GM23338 (cell line): ENCODE measurements at regions not wholly inside any gene's neighbourhood (a gene's known extent, or its start where the extent isn't known, plus 50 kb on each side); places are given as distances from the start of the nearest gene placed in this dataset.
A peak's percentile ranks its signal among the peaks of the same experiment; 100 is the strongest.

Experiments used
- ATAC-seq: fragments of 200-7000 bp; cut with Tn5 transposase; 3 replicates; pipeline ENCODE4 v1.9.1; 2020
- DNase-seq: peaks from one replicate; pipeline ENCODE4 v3.0.0-alpha.2; 2015; ENCODE audit warnings: low spot score
- H2AFZ ChIP-seq: fragments of 200-600 bp; sonication (generic); 2 replicates; pipeline ENCODE4 v1.8.0; 2016; ENCODE audit warnings: antibody characterized with exemption, mild to moderate bottlenecking, moderate library complexity
- H3F3A ChIP-seq: fragments of 200-600 bp; sonication (generic); replicated peaks from 2 replicates; pipeline ENCODE4 v1.8.0; 2017; ENCODE audit warnings: antibody characterized with exemption, mixed run types, low read depth
- H3K27ac ChIP-seq: fragments of 200-600 bp; sonication (generic); 2 replicates; pipeline ENCODE4 v1.6.1; 2016; ENCODE audit warnings: low read depth
- H3K27me3 ChIP-seq: fragments of 200-600 bp; sonication (generic); 2 replicates; pipeline ENCODE4 v1.8.0; 2016; ENCODE audit warnings: mild to moderate bottlenecking, mixed run types, moderate library complexity; ENCODE audit not compliant: insufficient read depth
- H3K36me3 ChIP-seq: fragments of 200-600 bp; sonication (generic); 2 replicates; pipeline ENCODE4 v1.8.0; 2016; ENCODE audit warnings: mild to moderate bottlenecking; ENCODE audit not compliant: insufficient read depth
- H3K4me1 ChIP-seq: fragments of 200-600 bp; sonication (generic); 2 replicates; pipeline ENCODE4 v1.8.0; 2016; ENCODE audit warnings: mild to moderate bottlenecking, moderate library complexity; ENCODE audit not compliant: insufficient read depth
- H3K4me2 ChIP-seq: fragments of 200-600 bp; sonication (generic); 2 replicates; pipeline ENCODE4 v1.7.1; 2017; ENCODE audit warnings: mixed run types
- H3K4me3 ChIP-seq: fragments of 200-600 bp; sonication (generic); 2 replicates; pipeline ENCODE4 v1.6.1; 2016; ENCODE audit warnings: mixed run types
- H3K79me2 ChIP-seq: fragments of 200-600 bp; sonication (generic); replicated peaks from 2 replicates; pipeline ENCODE4 v1.8.0; 2017; ENCODE audit warnings: mild to moderate bottlenecking; ENCODE audit not compliant: insufficient read depth
- H3K9me2 ChIP-seq: fragments of 200-600 bp; sonication (generic); 2 replicates; pipeline ENCODE4 v1.8.0; 2017; ENCODE audit not compliant: insufficient read depth
- H4K20me1 ChIP-seq: fragments of 200-600 bp; sonication (generic); replicated peaks from 2 replicates; pipeline ENCODE4 v1.8.0; 2017; ENCODE audit warnings: mild to moderate bottlenecking; ENCODE audit not compliant: insufficient read depth
- H3K27ac Mint-ChIP-seq: 2 replicates; pipeline ENCODE4 v1.8.0; 2020; ENCODE audit warnings: inconsistent platforms, mild to moderate bottlenecking, moderate library complexity, mixed read lengths
- H3K27me3 Mint-ChIP-seq: 3 replicates; pipeline ENCODE4 v1.8.0; 2022; ENCODE audit warnings: low read depth, mild to moderate bottlenecking, moderate library complexity, mixed read lengths, inconsistent platforms; ENCODE audit not compliant: insufficient read depth, poor library complexity
- H3K36me3 Mint-ChIP-seq: 3 replicates; pipeline ENCODE4 v1.8.0; 2021; ENCODE audit warnings: low read depth, mild to moderate bottlenecking, inconsistent platforms, moderate library complexity, mixed read lengths
- H3K4me1 Mint-ChIP-seq: 3 replicates; pipeline ENCODE4 v1.8.0; 2020; ENCODE audit warnings: mild to moderate bottlenecking, inconsistent platforms, mixed read lengths
- H3K4me3 Mint-ChIP-seq: 3 replicates; pipeline ENCODE4 v1.8.0; 2021; ENCODE audit warnings: moderate library complexity, mild to moderate bottlenecking, inconsistent platforms, mixed read lengths
- H3K9me3 Mint-ChIP-seq: 3 replicates; pipeline ENCODE4 v1.8.0; 2020; ENCODE audit warnings: moderate library complexity, mild to moderate bottlenecking, inconsistent platforms, mixed read lengths
- EZH2 ChIP-seq: fragments of 200-600 bp; sonication (generic); IDR thresholded peaks from one replicate; pipeline ENCODE4 v1.8.0; 2017; ENCODE audit warnings: antibody characterized with exemption, mild to moderate bottlenecking, low read depth; ENCODE audit not compliant: unreplicated experiment
- NANOG ChIP-seq: IDR thresholded peaks from 2 replicates; pipeline ENCODE4 v1.6.1; 2016; ENCODE audit warnings: antibody characterized with exemption, borderline replicate concordance
- POLR2AphosphoS5 ChIP-seq: IDR thresholded peaks from 2 replicates; pipeline ENCODE4 v1.6.1; 2016; ENCODE audit warnings: antibody characterized with exemption, low read depth
- STAT1 ChIP-seq: IDR thresholded peaks from one replicate; pipeline ENCODE4 v1.6.1; 2016; ENCODE audit warnings: antibody characterized with exemption; ENCODE audit not compliant: unreplicated experiment
- ZNF462 ChIP-seq: fragments of 250-450 bp; sonication (Bioruptor Pico); IDR thresholded peaks from 2 replicates; pipeline ENCODE4 v1.5.0; 2020; ENCODE audit warnings: mild to moderate bottlenecking, moderate library complexity

DNA sequence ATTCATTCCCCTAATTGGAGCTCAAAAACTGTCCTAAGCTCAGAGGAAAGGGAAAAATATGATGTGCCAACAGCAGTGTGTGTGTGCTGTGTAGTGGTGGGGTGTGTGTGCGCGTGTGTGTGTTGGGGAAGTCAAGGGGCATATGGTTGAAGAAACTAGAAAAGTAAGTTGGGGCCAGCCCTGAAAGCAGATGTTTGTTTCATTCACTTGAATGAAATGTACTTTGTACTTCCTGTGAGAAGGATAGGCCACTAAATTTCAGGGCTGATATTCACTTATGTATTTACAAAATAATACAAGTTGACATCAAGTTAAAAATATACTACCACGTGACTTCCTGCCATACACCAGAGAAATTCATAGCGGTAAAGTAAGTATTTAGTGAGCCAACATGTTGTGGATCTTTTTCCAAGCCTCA lies 151.3 kb upstream of the JADE1 start:
- Histone ChIP-seq H2AFZ (peak overlapping the region; percentile 75), H3K4me1 (peaks cover 10% of the 10 kb centered on the region), H3K27me3 (no peaks in the 10 kb centered on the region), H3K79me2 (no peaks in the 10 kb centered on the region), H3K27ac (no peak overlapping the region), H3K4me2 (no peak overlapping the region), H3K9me2 (peaks cover 8% of the 10 kb centered on the region), H4K20me1 (no peaks in the 10 kb centered on the region), H3K36me3 (0 out of 2 replicates have a peak, but pooled peaks cover 4% of the 10 kb centered on the region), H3K4me3 (no peak overlapping the region), H3F3A (0 out of 2 replicates have a peak, but pooled peaks cover 3% of the 10 kb centered on the region)
- H3K4me1 Mint-ChIP-seq: peaks cover 24% of the 10 kb centered on the region
- no peak for TF ChIP-seq STAT1
- no peak for TF ChIP-seq EZH2
- TF ChIP-seq NANOG: no peak
- no peak overlapping the region for H3K4me3 Mint-ChIP-seq
- peaks cover 2% of the 10 kb centered on the region for H3K27me3 Mint-ChIP-seq
- peaks cover 11% of the 10 kb centered on the region for H3K9me3 Mint-ChIP-seq
- H3K36me3 Mint-ChIP-seq: peaks cover 11% of the 10 kb centered on the region
- no peak overlapping the region for H3K27ac Mint-ChIP-seq
- DNase-seq: no peak
- no peak for ATAC-seq

- H2AFZ ChIP-seq: peak overlapping the region; percentile 75; the same call in 1 of the 2 replicates
- H3K79me2 ChIP-seq: no peaks in the 10 kb centered on the region
- no peak for TF ChIP-seq POLR2AphosphoS5
- TF ChIP-seq STAT1: no peak
- TF ChIP-seq ZNF462 (CRISPR knock-in tag): no peak
- no peak overlapping the region for H3K4me3 ChIP-seq
- Mint-ChIP-seq H3K27me3 (peaks cover 2% of the 10 kb centered on the region), H3K36me3 (peaks cover 11% of the 10 kb centered on the region), H3K9me3 (peaks cover 11% of the 10 kb centered on the region), H3K4me3 (no peak overlapping the region), H3K4me1 (peaks cover 28% of the 10 kb centered on the region), H3K27ac (no peak overlapping the region)
- H3K27me3 ChIP-seq: no peaks in the 10 kb centered on the region
- peaks cover 16% of the 10 kb centered on the region for H3K4me1 ChIP-seq
- H3K4me2 ChIP-seq: no peak overlapping the region
- no peak for ATAC-seq
- no peak for DNase-seq
- peaks cover 8% of the 10 kb centered on the region for H3K9me2 ChIP-seq
- H3K36me3 ChIP-seq: 0 out of 2 replicates have a peak, but pooled peaks cover 4% of the 10 kb centered on the region
- 0 out of 2 replicates have a peak, but pooled peaks cover 3% of the 10 kb centered on the region for H3F3A ChIP-seq
- H3K27ac ChIP-seq: no peak overlapping the region
- no peaks in the 10 kb centered on the region for H4K20me1 ChIP-seq
Observed at GRCh38 chr4:128657638-128658037, 151.9 kb upstream of the JADE1 start.
